ENCODE measurements at regions not wholly inside any gene's neighbourhood (a gene's known extent, or its start where the extent isn't known, plus 50 kb on each side); places are given as distances from the start of the nearest gene placed in this dataset.

- H3K27ac ChIP-seq: no peak overlapping the region
- TF ChIP-seq CTCF (conservative IDR thresholded peaks at IDR 0.05): no peak
- TF ChIP-seq ZFX (IDR thresholded peaks at IDR 0.05): no peak
Measured at GRCh38 chr20:58042591-58042990, 185.9 kb downstream of the ANKRD60 start.

GRCh38 chr20:58040447-58041290 is 187.8 kb downstream of the ANKRD60 start:
- H3K27ac ChIP-seq: no peak overlapping the region
- no peak for TF ChIP-seq ZFX (IDR thresholded peaks at IDR 0.05)
- no peak for TF ChIP-seq CTCF (conservative IDR thresholded peaks at IDR 0.05)

GRCh38 chr20:58039274-58040092 is 189.0 kb downstream of the ANKRD60 start:
- TF ChIP-seq ZFX (IDR thresholded peaks at IDR 0.05) (no peak), CTCF (conservative IDR thresholded peaks at IDR 0.05) (no peak)
- no peak overlapping the region for H3K27ac ChIP-seq

GRCh38 chr20:58038123-58038654 is 190.3 kb downstream of the ANKRD60 start:
- no peak overlapping the region for H3K27ac ChIP-seq
- TF ChIP-seq CTCF (conservative IDR thresholded peaks at IDR 0.05) (no peak), ZFX (IDR thresholded peaks at IDR 0.05) (no peak)

GRCh38 chr20:58037631-58038030 is 190.8 kb downstream of the ANKRD60 start:
- TF ChIP-seq CTCF (conservative IDR thresholded peaks at IDR 0.05): no peak
- TF ChIP-seq ZFX (IDR thresholded peaks at IDR 0.05): no peak
- no peak overlapping the region for H3K27ac ChIP-seq

- H3K27ac ChIP-seq: no peak overlapping the region
- TF ChIP-seq ZFX (IDR thresholded peaks at IDR 0.05) (no peak), CTCF (conservative IDR thresholded peaks at IDR 0.05) (no peak)
Measured at GRCh38 chr20:58033026-58033536, 195.4 kb downstream of the ANKRD60 start.
